ENCODE measurements at regions not wholly inside any gene's neighbourhood (a gene's known extent, or its start where the extent isn't known, plus 50 kb on each side); places are given as distances from the start of the nearest gene placed in this dataset.
"Not testable (repeated sequence)": the region's sequence is repeated elsewhere in the genome, so short reads cannot be mapped to it uniquely, and the experiment has no call there.

- no peak for FAIRE-seq
Measured at GRCh38 chr7:120054376-120055100, 218.4 kb upstream of the KCND2 start.

GRCh38 chr7:120055300-120055699 is 217.7 kb upstream of the KCND2 start:
- no peak for FAIRE-seq

- no peak for FAIRE-seq
Measured at GRCh38 chr7:120056227-120056626, 216.7 kb upstream of the KCND2 start.

- no peak for FAIRE-seq
Measured at GRCh38 chr7:120059641-120060040, 213.3 kb upstream of the KCND2 start.

GRCh38 chr7:120060281-120060680 is 212.7 kb upstream of the KCND2 start:
- FAIRE-seq = no peak

GRCh38 chr7:120060875-120061274 is 212.1 kb upstream of the KCND2 start:
- no peak for FAIRE-seq

- no peak for FAIRE-seq
Measured at GRCh38 chr7:120064565-120064964, 208.4 kb upstream of the KCND2 start.

- FAIRE-seq = not testable (repeated sequence)
Measured at GRCh38 chr7:120066898-120067297, 206.1 kb upstream of the KCND2 start.

GRCh38 chr7:120070201-120070600 is 202.8 kb upstream of the KCND2 start:
- no peak for FAIRE-seq

- no peak for FAIRE-seq
Measured at GRCh38 chr7:120077777-120078176, 195.2 kb upstream of the KCND2 start.

- no peak for FAIRE-seq
Measured at GRCh38 chr7:120079022-120079421, 194.0 kb upstream of the KCND2 start.

- no peak for FAIRE-seq
Measured at GRCh38 chr7:120079704-120080103, 193.3 kb upstream of the KCND2 start.

- not testable (repeated sequence) for FAIRE-seq
Measured at GRCh38 chr7:120086468-120086867, 186.5 kb upstream of the KCND2 start.

- no peak for FAIRE-seq
Measured at GRCh38 chr7:120089968-120090367, 183.0 kb upstream of the KCND2 start.

- FAIRE-seq = no peak
Measured at GRCh38 chr7:120091807-120092206, 181.2 kb upstream of the KCND2 start.

- no peak for FAIRE-seq
Measured at GRCh38 chr7:120097020-120097419, 176.0 kb upstream of the KCND2 start.

GRCh38 chr7:120097774-120098173 is 175.2 kb upstream of the KCND2 start:
- no peak for FAIRE-seq

GRCh38 chr7:120108376-120108775 is 164.6 kb upstream of the KCND2 start:
- FAIRE-seq = no peak

- FAIRE-seq = no peak
Measured at GRCh38 chr7:120110169-120110568, 162.8 kb upstream of the KCND2 start.

- FAIRE-seq = no peak
Measured at GRCh38 chr7:120114626-120115025, 158.3 kb upstream of the KCND2 start.

GRCh38 chr7:120123528-120123927 is 149.4 kb upstream of the KCND2 start:
- no peak for FAIRE-seq

- FAIRE-seq = no peak
Measured at GRCh38 chr7:120131096-120131839, 141.7 kb upstream of the KCND2 start.

- FAIRE-seq = no peak
Measured at GRCh38 chr7:120138497-120138896, 134.5 kb upstream of the KCND2 start.

- no peak for FAIRE-seq
Measured at GRCh38 chr7:120156476-120156875, 116.5 kb upstream of the KCND2 start.

- no peak for FAIRE-seq
Measured at GRCh38 chr7:120160166-120160565, 112.8 kb upstream of the KCND2 start.
